HG03432 (cell line): ENCODE measurements at regions not wholly inside any gene's neighbourhood (a gene's known extent, or its start where the extent isn't known, plus 50 kb on each side); places are given as distances from the start of the nearest gene placed in this dataset.

Experiments used
- ATAC-seq: cut with Tn5 transposase; IDR thresholded peaks from one replicate; pipeline ENCODE4 v1.9.1; 2021; ENCODE audit warnings: mild to moderate bottlenecking, moderate library complexity; ENCODE audit not compliant: unreplicated experiment

DNA sequence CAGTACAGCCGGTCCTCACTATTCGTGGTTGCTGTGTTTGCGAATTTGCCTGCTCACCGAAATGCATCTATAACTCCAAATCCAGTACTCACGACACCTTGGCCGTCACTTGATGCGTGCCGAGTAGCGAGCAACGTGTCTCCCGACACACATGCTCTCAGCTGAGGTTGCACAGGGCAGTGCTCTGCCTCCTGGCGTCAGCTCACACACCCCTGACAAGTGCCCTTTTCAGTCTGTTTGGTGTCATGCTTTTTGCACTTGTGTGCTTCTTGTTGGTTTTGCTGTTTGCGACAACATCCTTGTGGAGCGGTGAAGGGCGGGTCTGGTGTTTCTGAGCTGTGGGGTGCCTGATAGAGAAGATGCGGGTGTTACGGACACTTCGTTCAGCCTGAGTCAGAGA, 110.4 kb upstream of the RFLNA start:
- no peak for ATAC-seq

DNA sequence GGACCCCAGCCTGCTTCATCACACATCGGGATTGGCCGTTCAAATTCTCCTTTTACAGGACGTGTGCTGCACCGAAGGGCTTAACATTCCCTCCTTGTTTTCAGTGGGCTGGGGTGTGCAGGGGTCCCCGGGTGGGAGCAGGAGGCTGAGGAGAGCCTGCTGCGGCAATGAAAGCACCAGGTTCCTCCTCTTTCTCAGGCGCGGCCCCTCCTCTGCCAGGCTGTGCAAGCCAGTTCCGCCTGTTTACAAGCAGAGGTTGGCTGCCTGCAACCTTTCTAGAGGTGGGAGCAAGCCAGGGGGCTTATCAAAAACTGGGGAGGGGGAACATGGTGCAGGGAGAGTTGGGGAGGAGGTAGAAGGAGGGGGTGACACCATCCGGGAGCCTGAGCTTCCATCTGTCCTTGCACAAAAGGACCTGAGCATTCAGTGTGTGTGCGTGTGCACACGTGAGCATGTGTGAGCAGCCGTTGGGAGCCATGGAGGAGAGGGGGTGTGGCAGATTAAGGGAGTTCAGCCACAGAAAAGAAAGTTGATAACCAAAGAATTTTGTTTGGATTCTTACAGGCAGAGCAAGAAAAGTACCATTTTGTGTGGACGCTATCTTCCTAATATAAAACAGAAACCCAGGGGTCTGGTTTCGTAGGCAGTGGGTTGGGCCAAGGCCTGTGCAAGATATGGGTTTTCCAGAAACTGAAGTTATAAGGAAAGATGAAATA, 108.8 kb upstream of the RFLNA start:
- ATAC-seq: no peak

DNA sequence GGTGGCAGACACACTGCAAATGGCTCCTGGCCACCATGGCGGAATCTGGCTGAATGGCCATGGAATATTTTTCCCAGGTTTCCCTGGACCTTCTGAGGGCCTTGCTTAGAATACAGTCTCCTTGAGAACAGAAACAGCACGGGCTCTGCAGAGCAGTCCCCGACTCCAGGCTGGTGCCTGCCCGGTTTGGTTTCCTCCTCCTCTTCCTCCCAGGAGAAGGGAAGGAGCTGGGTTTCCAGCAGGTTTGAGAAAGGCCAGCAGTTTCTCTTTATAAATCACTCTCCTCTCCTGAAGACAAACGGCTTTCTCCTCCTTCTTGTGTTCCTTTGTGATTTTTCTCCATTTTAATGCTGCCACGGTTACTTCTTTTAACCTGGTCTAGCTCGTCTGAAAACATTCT, 106.8 kb upstream of the RFLNA start:
- no peak for ATAC-seq

DNA sequence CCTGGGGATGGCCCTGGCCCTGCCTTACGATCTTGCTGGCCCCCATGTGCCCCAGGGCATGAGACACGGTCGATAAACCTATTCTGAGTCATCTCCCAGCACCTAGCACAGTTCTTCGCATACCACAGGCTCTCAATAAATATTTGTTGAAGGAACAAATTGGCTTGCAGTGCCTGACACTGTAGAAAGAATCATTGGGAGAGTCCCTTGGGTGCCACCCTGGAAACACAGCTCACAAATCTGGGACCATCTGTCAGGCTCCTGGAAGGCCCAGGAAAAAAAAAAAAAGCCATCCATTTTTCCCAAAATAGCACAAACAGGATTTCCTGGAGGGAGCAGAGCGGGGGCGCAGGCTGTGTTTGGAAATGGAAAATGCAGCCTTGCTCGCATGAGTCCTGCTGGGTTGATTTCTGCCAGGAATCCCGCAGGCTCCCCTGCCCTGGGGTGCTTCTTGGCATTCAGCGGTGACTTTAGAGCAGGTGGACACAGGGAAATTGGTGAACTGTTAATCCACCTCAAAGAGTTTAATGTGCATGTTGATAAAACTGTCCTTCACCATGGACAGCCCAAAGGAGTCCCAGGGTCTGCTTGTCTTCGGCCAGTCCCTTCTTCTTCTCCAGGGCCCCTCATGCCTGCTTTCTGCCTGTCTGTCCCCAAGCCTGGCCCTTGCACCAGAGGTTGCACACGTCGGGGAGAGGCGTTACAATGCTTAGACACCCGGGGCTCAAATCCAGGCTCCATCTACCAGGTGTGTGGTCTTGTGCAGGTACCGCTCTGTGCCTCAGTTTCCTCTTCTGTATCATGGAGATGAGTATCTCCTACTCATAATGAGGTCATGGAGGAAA, 106.1 kb upstream of the RFLNA start:
- ATAC-seq: no peak

DNA sequence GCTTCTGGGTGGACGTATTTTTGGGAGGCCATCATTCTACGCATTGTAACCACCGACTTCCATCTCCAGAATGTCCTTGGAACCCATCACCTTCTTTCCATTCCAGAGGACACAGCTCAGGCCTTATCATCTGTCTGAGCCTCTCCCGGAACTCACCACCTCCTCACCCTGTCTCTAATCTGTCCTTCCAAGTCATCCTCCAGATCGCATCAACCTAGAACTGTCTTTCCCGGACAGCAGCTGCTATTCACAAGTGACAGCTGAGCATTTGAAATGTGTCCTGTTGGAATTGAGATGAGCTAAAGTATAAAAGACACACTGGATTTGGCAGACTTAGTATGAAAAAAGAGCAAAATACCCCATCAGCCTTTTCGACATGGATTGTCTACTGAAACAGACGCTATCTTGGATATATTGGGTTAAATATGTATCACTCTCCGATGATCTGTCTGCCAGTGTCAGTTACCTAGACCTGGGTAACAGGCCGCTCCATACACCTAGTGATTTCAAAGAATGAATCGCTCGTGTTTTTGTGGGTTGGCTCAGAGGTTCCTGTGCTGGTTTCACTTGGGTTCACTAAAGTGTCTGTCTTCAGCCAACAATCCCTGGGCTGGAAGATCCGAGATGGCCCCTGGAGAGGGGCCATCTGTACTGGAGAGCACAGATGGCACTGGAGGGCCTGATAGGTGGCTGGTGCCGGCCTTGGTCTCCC, 104.4 kb upstream of the RFLNA start:
- ATAC-seq: no peak

- no peak for ATAC-seq
Observed at GRCh38 chr12:124191024-124191359, 103.9 kb upstream of the RFLNA start.

DNA sequence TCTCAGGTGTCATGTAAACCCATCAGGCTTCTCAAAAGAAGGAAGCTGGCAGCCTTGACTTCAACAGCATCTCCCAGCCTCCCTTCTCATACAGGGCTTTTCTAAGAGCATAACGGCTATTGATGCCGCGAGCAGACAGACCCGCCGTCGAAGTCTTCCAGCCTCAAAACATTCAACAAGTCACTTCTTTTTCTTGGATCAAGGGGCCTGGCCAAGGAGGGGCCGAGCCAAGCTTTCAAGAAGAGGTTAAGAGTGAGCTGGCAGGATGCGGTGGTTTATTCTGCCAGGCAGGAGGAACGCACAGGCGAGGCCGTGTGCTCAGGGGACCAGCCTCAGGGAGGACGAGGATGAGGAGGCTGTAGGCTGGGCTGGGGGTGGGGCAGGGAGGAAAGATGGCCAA, 102.9 kb upstream of the RFLNA start:
- no peak for ATAC-seq

DNA sequence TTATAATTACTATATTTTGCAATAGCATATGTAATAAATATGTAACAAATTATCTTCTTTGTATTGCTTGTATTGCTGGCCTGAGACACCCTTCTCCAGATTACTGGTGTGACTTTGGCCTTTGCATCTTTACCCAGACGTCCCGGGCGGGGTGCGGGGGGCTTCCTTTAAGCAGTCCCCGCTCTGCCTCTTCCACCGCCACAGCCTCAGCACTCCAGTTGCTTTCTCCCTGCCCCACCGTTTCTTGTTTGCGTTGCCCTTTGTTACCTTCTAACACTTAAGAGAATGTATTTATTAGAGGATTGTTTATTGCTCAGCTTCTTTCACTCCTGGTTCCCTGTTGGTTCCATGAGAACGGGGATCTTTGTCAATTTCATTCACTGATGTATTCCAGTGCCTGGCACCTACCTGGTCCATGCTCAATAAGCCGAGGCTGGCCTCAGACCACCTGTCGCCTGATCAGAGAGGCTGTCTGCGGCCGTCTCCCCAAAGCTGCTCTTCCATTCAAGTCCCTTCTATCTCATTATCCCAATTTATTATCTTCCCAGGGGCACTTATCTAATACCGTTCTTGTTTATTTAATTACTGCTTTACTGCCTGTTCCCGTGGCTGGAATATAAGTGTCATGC, 100.5 kb upstream of the RFLNA start:
- no peak for ATAC-seq

- no peak for ATAC-seq
Observed at GRCh38 chr12:124194893-124195566, 99.9 kb upstream of the RFLNA start.

DNA sequence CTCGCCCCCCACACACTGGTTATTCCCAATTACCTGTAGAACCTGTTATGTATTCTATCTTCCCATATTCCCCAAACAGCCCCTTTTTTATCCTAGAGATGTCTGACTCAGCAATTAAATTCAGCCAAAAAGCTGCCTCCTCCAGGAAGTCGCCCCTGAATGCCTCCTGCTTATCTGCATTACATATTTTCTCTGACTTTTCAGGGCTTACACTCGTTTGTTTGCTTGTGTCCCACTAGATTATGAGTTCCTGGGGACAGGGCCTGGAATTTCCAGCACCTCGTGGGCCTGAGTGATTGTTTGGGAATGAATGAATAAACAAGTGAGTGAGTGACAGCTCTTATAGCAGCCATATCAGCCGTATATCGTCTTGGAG, 99.3 kb upstream of the RFLNA start:
- ATAC-seq: no peak

DNA sequence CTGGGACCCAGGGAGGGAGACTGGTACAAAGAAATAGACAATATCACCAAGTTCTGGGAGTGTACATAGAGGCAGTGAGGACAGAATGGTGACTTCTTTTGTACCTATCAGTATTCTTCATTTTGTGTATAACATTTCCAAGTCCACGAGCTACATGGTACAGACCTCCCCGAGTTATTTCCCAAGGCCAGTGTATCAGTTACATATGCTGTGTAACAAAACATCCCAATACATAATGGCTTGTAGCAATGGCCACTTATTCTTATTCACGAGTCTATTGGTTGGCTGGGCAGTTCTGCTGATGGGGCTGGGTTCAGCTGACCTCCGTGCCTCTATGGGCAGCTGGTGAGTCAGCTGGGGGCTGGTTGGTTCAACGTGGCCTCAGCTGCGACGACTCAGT, 98.7 kb upstream of the RFLNA start:
- no peak for ATAC-seq

DNA sequence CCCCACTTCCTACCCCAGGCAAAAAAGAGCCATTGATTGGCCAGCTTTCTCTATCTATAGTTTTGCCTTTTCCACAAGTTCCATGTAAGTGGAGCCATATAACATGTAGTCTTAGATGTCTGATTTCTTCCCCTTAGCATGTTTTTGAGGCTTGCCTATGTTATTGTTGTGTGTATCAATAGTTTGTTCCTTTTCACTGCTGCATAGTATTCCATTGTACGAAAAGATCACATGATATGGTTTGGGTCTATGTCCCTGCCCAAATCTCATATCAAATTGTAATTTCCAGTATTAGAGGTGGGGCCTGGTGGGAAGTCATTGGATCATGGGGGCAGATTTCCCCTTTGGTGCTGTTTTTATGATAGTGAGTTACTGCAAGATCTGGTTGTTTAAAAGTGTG, 93.6 kb upstream of the RFLNA start:
- ATAC-seq: no peak

- no peak for ATAC-seq
Observed at GRCh38 chr12:124203176-124203575, 91.7 kb upstream of the RFLNA start.

DNA sequence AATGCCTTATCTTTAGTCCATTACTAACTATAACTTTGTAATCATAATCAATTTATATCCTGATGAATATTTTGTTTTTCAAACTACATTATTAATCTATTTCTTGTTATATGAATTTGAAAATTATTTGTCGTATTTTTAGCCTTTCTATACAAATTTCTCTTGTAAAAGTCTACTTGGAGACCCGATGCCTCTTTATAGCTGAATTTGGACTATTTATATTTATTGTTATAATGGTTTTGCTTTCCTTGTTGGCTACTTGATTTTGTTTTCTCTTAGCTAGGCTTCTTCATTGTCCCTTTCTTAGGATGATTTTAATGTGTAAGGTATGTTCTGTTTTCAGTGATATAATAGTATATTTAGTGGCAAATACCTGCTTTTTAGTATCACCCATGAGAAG, 89.5 kb upstream of the RFLNA start:
- no peak for ATAC-seq

GRCh38 chr12:124207049-124207448, 87.8 kb upstream of the RFLNA start:
- ATAC-seq: no peak

GRCh38 chr12:124207617-124208016, 87.3 kb upstream of the RFLNA start:
- ATAC-seq: no peak

GRCh38 chr12:124208489-124208888, 86.4 kb upstream of the RFLNA start:
- ATAC-seq: no peak

DNA sequence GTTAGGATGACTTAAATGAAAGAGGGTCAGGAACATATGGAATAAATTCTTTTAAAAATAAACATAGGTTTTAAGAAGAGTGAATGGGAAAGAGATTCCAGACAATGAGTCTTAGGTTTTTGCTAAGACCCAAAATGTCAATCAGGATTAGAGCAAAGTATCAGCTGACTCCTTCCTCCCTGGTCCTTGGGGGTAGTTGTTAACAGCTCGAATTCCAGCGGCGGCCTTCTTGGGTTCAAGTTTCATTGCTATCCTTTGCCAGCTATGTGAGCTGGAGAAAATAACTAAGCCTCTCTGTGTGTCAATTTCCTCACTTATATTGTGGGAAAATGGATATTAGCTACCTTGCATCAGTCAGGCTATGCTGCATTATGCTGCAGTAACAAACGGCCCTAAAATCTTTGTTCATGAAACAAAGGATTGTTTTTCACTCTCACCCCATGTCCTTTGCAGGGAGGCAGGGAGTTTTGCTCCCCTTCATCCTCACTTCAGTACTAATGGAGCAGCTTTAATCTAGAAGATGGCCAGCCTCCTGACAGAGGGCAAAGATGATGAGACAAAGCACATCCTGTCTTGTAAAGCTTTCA, 83.8 kb upstream of the RFLNA start:
- no peak for ATAC-seq

- ATAC-seq: no peak
Observed at GRCh38 chr12:124211753-124212152, 83.1 kb upstream of the RFLNA start.

- ATAC-seq: no peak
Observed at GRCh38 chr12:124213666-124214347, 81.1 kb upstream of the RFLNA start.
